Neural crest cell (in vitro differentiated cells): ENCODE measurements at regions not wholly inside any gene's neighbourhood (a gene's known extent, or its start where the extent isn't known, plus 50 kb on each side); places are given as distances from the start of the nearest gene placed in this dataset.

Experiments used
- DNase-seq: peaks from one replicate; pipeline ENCODE4 v3.0.0; 2021; ENCODE audit warnings: low read depth, mixed read lengths, low spot score
- H3K27ac Mint-ChIP-seq: one replicate; pipeline ENCODE4 v1.8.0; 2021; ENCODE audit warnings: mild to moderate bottlenecking, mixed read lengths; ENCODE audit not compliant: unreplicated experiment
- H3K27me3 Mint-ChIP-seq: 2 replicates; pipeline ENCODE4 v1.8.0; 2021; ENCODE audit warnings: low read depth, mild to moderate bottlenecking, mixed read lengths
- H3K36me3 Mint-ChIP-seq: 2 replicates; pipeline ENCODE4 v1.8.0; 2021; ENCODE audit warnings: low read depth, mild to moderate bottlenecking, mixed read lengths
- H3K4me1 Mint-ChIP-seq: 2 replicates; pipeline ENCODE4 v1.8.0; 2021; ENCODE audit warnings: mixed read lengths
- H3K4me3 Mint-ChIP-seq: one replicate; pipeline ENCODE4 v1.8.0; 2021; ENCODE audit warnings: mild to moderate bottlenecking, mixed read lengths
- H3K9me3 Mint-ChIP-seq: 2 replicates; pipeline ENCODE4 v1.8.0; 2021; ENCODE audit warnings: mixed read lengths
- CTCF ChIP-seq: fragments of 200-600 bp; sonication (generic); conservative IDR thresholded peaks from 2 replicates; pipeline ENCODE4 v1.5.0; 2021; ENCODE audit warnings: antibody characterized with exemption, mild to moderate bottlenecking

- no peak for TF ChIP-seq CTCF
- no peaks in the 10 kb centered on the region for H3K9me3 Mint-ChIP-seq
- H3K36me3 Mint-ChIP-seq: no peaks in the 10 kb centered on the region
- H3K4me1 Mint-ChIP-seq: no peaks in the 10 kb centered on the region
- no peak overlapping the region for H3K4me3 Mint-ChIP-seq
- peaks cover 3% of the 10 kb centered on the region for H3K27me3 Mint-ChIP-seq
- DNase-seq: no peak
- H3K27ac Mint-ChIP-seq: no peak overlapping the region
Observed at GRCh38 chr1:41995441-41996130, 76.9 kb upstream of the HIVEP3 start.

- no peak for TF ChIP-seq CTCF
- H3K36me3 Mint-ChIP-seq: no peaks in the 10 kb centered on the region
- no peak overlapping the region for H3K4me3 Mint-ChIP-seq
- DNase-seq: no peak
- no peaks in the 10 kb centered on the region for H3K4me1 Mint-ChIP-seq
- H3K27ac Mint-ChIP-seq: no peak overlapping the region
- H3K27me3 Mint-ChIP-seq: no peaks in the 10 kb centered on the region
- no peaks in the 10 kb centered on the region for H3K9me3 Mint-ChIP-seq
Observed at GRCh38 chr1:41994195-41994894, 75.6 kb upstream of the HIVEP3 start.

- peaks cover 3% of the 10 kb centered on the region for H3K27me3 Mint-ChIP-seq
- no peaks in the 10 kb centered on the region for H3K9me3 Mint-ChIP-seq
- no peaks in the 10 kb centered on the region for H3K4me1 Mint-ChIP-seq
- no peak for DNase-seq
- H3K4me3 Mint-ChIP-seq: no peak overlapping the region
- no peak overlapping the region for H3K27ac Mint-ChIP-seq
- H3K36me3 Mint-ChIP-seq: no peaks in the 10 kb centered on the region
- TF ChIP-seq CTCF: no peak
Observed at GRCh38 chr1:41983451-41983850, 64.7 kb upstream of the HIVEP3 start.

GRCh38 chr1:41981796-41982195 is 63.1 kb upstream of the HIVEP3 start:
- DNase-seq: no peak
- H3K36me3 Mint-ChIP-seq: no peaks in the 10 kb centered on the region
- H3K9me3 Mint-ChIP-seq: no peaks in the 10 kb centered on the region
- no peak overlapping the region for H3K27ac Mint-ChIP-seq
- no peaks in the 10 kb centered on the region for H3K27me3 Mint-ChIP-seq
- no peak overlapping the region for H3K4me3 Mint-ChIP-seq
- no peaks in the 10 kb centered on the region for H3K4me1 Mint-ChIP-seq
- TF ChIP-seq CTCF: no peak

- Mint-ChIP-seq H3K27ac (no peak overlapping the region), H3K9me3 (no peaks in the 10 kb centered on the region), H3K36me3 (no peaks in the 10 kb centered on the region), H3K4me3 (no peak overlapping the region), H3K27me3 (no peaks in the 10 kb centered on the region), H3K4me1 (no peaks in the 10 kb centered on the region)
- no peak for TF ChIP-seq CTCF
- no peak for DNase-seq
Observed at GRCh38 chr1:41980827-41981653, 62.3 kb upstream of the HIVEP3 start.
